ENCODE measurements at regions not wholly inside any gene's neighbourhood (a gene's known extent, or its start where the extent isn't known, plus 50 kb on each side); places are given as distances from the start of the nearest gene placed in this dataset.

- TF ChIP-seq POLR2A (IDR thresholded peaks at IDR 0.05; ENCODE audit: low read depth) = no peak
- no peak for TF ChIP-seq CTCF (IDR thresholded peaks at IDR 0.05)
- TF ChIP-seq EP300 (IDR thresholded peaks at IDR 0.05) = no peak
- no peak for TF ChIP-seq POLR2AphosphoS5 (IDR thresholded peaks at IDR 0.05)
Observed at GRCh38 chr15:27598251-27599009, 500.7 kb downstream of the OCA2 start.
